K562 (cell line): ENCODE measurements at regions not wholly inside any gene's neighbourhood (a gene's known extent, or its start where the extent isn't known, plus 50 kb on each side); places are given as distances from the start of the nearest gene placed in this dataset.

ENCODE experiments used
- ATAC-seq: fragments of 200-7000 bp; cut with Tn5 transposase; 3 replicates; pipeline ENCODE4 v1.9.1; 2020; ENCODE audit warnings: moderate library complexity
- BruUV-seq: library from RNA; stranded (reverse); fragments of 400-500 nt; replicated peaks from 2 replicates; lab custom pipeline; 2021; lab: Mats Ljungman, UMichigan
- CTCF ChIA-PET: fragments of 300-600 bp; formaldehyde crosslinking; extraction: SDS; loops from one replicate; lab custom pipeline; 2021; ENCODE audit warnings: low intra/inter-chr PET ratio; lab: Yijun Ruan, JAX
- POLR2A ChIA-PET: fragments of 300-600, 350-650 bp; sonication (Branson Sonifier 250); formaldehyde crosslinking; extraction: SDS; loops from one replicate; lab custom pipeline; 2021; ENCODE audit warnings: antibody characterized with exemption, inconsistent platforms; lab: Yijun Ruan, JAX
- DNase-seq, 4 experiments: peaks; one replicate each; pipeline versions ENCODE4 v3.0.0 to v3.0.0-alpha.2; 2011 to 2018; ENCODE audit warnings: low spot score in 3 of 4, mixed read lengths in 3 of 4; ENCODE audit errors: extremely low read depth in 1 of 4
- FAIRE-seq: peaks from 2 replicates; lab custom pipeline; 2011; peaks lifted over from hg19 to GRCh38; lab: Jason Lieb, UNC
- H2AFZ ChIP-seq: 2 replicates; pipeline ENCODE4 v1.6.0; 2011; ENCODE audit warnings: low read depth, low read length, control low read depth, inconsistent platforms
- H3K27ac ChIP-seq: fragments of 200-600 bp; 3 replicates; pipeline ENCODE4 v1.8.0; 2011; ENCODE audit warnings: low read depth, mild to moderate bottlenecking, control low read depth, inconsistent platforms, low read length, moderate library complexity, mixed read lengths; ENCODE audit errors: extremely low read depth
- H3K27me3 ChIP-seq, 2 experiments: fragments of 300-600 bp in 1 of 2; 2 replicates in 1 of 2; 3 replicates in 1 of 2; pipeline versions ENCODE4 v1.6.0 to v1.8.0; 2011; ENCODE audit warnings: inconsistent platforms in 2 of 2, low read length in 2 of 2, mild to moderate bottlenecking in 1 of 2, mixed read lengths in 1 of 2, moderate library complexity in 1 of 2; ENCODE audit not compliant: control insufficient read depth in 2 of 2, insufficient read depth in 2 of 2
- H3K36me3 ChIP-seq: fragments of 300-600 bp; 3 replicates; pipeline ENCODE4 v1.8.0; 2011; ENCODE audit warnings: mild to moderate bottlenecking, low read length, inconsistent platforms; ENCODE audit not compliant: control insufficient read depth, insufficient read depth
- H3K4me1 ChIP-seq, 2 experiments: fragments of 200-600 bp in 1 of 2; replicated peaks in 1 of 2; 2 replicates in 1 of 2; 3 replicates in 1 of 2; pipeline versions ENCODE4 v1.5.1 to v1.8.0; 2011; ENCODE audit warnings: inconsistent platforms in 2 of 2, low read length in 2 of 2, mild to moderate bottlenecking in 1 of 2, mixed read lengths in 1 of 2, moderate library complexity in 1 of 2; ENCODE audit not compliant: control insufficient read depth in 2 of 2, insufficient read depth in 2 of 2
- H3K4me2 ChIP-seq: 2 replicates; pipeline ENCODE4 v1.6.1; 2011; ENCODE audit warnings: low read length, control low read depth, inconsistent platforms, mixed read lengths; ENCODE audit not compliant: insufficient read depth
- H3K4me3 ChIP-seq: fragments of 200-600 bp; sonication (generic), shearing (Covaris generic); 2 replicates; pipeline ENCODE4 v1.5.1; 2016; ENCODE audit warnings: control low read depth, inconsistent platforms
- H3K79me2 ChIP-seq: fragments of 200-600 bp; 3 replicates; pipeline ENCODE4 v1.8.0; 2011; ENCODE audit warnings: low read length, inconsistent platforms; ENCODE audit not compliant: control insufficient read depth, insufficient read depth
- H3K9ac ChIP-seq, 2 experiments: 2 replicates each; pipeline versions ENCODE4 v1.6.0 to v1.6.1; 2011; ENCODE audit warnings: low read depth in 2 of 2, low read length in 2 of 2, control low read depth in 1 of 2, inconsistent platforms in 1 of 2, mild to moderate bottlenecking in 1 of 2, mixed read lengths in 1 of 2; ENCODE audit not compliant: insufficient read depth in 1 of 2
- H3K9me1 ChIP-seq: one replicate; pipeline ENCODE4 v1.6.0; 2011; ENCODE audit warnings: inconsistent platforms, mild to moderate bottlenecking, low read length, moderate library complexity; ENCODE audit not compliant: control insufficient read depth, insufficient read depth
- H3K9me3 ChIP-seq: replicated peaks from 2 replicates; pipeline ENCODE4 v1.5.1; 2011; ENCODE audit warnings: low read depth, low read length, inconsistent platforms; ENCODE audit not compliant: control insufficient read depth, insufficient read depth
- H4K20me1 ChIP-seq: replicated peaks from 2 replicates; pipeline ENCODE4 v1.6.1; 2011; ENCODE audit warnings: low read length, inconsistent platforms, mixed read lengths; ENCODE audit not compliant: control insufficient read depth, insufficient read depth
- CCNT2 ChIP-seq: IDR thresholded peaks from 2 replicates; pipeline ENCODE4 v1.6.1; 2011; ENCODE audit warnings: borderline replicate concordance, low read depth, mild to moderate bottlenecking, moderate library complexity, mixed read lengths, low read length; ENCODE audit not compliant: insufficient read length; ENCODE audit errors: extremely low read depth
- CLOCK ChIP-seq: fragments of 250-450 bp; sonication (Bioruptor Pico); IDR thresholded peaks from 2 replicates; pipeline ENCODE4 v1.4.0; 2020; ENCODE audit warnings: mild to moderate bottlenecking, moderate library complexity, borderline replicate concordance
- FUS ChIP-seq: fragments of 200-400 bp; formaldehyde crosslinking; optimal IDR thresholded peaks from 2 replicates; pipeline ENCODE3; 2017; ENCODE audit warnings: low read depth, low read length
- HDAC8 ChIP-seq: fragments of 450-650 bp; IDR thresholded peaks from 2 replicates; pipeline ENCODE4 v1.6.1; 2016; ENCODE audit warnings: mild to moderate bottlenecking, missing genetic modification characterization, moderate library complexity, missing compliant biosample characterization
- ILF3 ChIP-seq: fragments of 450-650 bp; IDR thresholded peaks from 2 replicates; pipeline ENCODE4 v1.6.1; 2018; ENCODE audit warnings: antibody characterized with exemption, mild to moderate bottlenecking, moderate library complexity, borderline replicate concordance
- KDM2B ChIP-seq: fragments of 250-450 bp; sonication (Bioruptor Pico); IDR thresholded peaks from 2 replicates; pipeline ENCODE4 v1.8.0; 2021; ENCODE audit warnings: mild to moderate bottlenecking, moderate library complexity
- MTA2 ChIP-seq: fragments of 450-650 bp; IDR thresholded peaks from 2 replicates; pipeline ENCODE4 v1.6.1; 2016; ENCODE audit warnings: low read depth
- SMC3 ChIP-seq: conservative IDR thresholded peaks from 2 replicates; pipeline ENCODE4 v1.6.1; 2011; ENCODE audit warnings: low read depth, low read length, improper control_type of control experiment; ENCODE audit not compliant: insufficient read depth
- ZBTB11 ChIP-seq, 3 experiments: fragments of 200-800 bp in 1 of 3; fragments of 250-450 bp in 1 of 3; fragments of 450-650 bp in 1 of 3; sonication (Bioruptor Pico) in 1 of 3; sonication (Bioruptor generic) in 1 of 3; formaldehyde crosslinking in 1 of 3; IDR thresholded peaks; 2 replicates each; pipeline versions ENCODE4 v1.6.1 to v1.8.0; 2016 to 2022; ENCODE audit warnings: mild to moderate bottlenecking in 2 of 3, missing genetic modification characterization in 2 of 3, missing compliant biosample characterization in 1 of 3, moderate library complexity in 1 of 3
- ZHX1 ChIP-seq: fragments of 150-350 bp; conservative IDR thresholded peaks from 2 replicates; pipeline ENCODE4 v1.6.1; 2014; ENCODE audit warnings: low read length
- ZNF561 ChIP-seq: fragments of 450-650 bp; formaldehyde crosslinking; conservative IDR thresholded peaks from 2 replicates; pipeline ENCODE4 v1.4.0; 2020; ENCODE audit warnings: mild to moderate bottlenecking, moderate library complexity
- ZNF584 ChIP-seq: fragments of 200-800 bp; sonication (Bioruptor generic); IDR thresholded peaks from 2 replicates; pipeline ENCODE4 v1.6.1; 2016; ENCODE audit warnings: low read depth, mild to moderate bottlenecking, missing genetic modification characterization, missing compliant biosample characterization
- WGBS: fragments of 100-300 bp; shearing (Covaris generic); methylation state at CpG from one replicate; pipeline ENCODE4 v1.1.6; 2016; ENCODE audit warnings: low coverage, mixed read lengths; ENCODE audit not compliant: insufficient coverage; ENCODE audit errors: missing lambda C conversion rate; 5-methylcytosine and 5-hydroxymethylcytosine counted together
- in situ Hi-C: fragments of 300-500 bp; cut with MboI; formaldehyde crosslinking; loops from 4 replicates; pipeline ENCODE4 v1.15.0; 2018; ENCODE audit warnings: inconsistent platforms, mixed read lengths
- intact Hi-C: fragments of 100-400 bp; cut with micrococcal nuclease; formaldehyde crosslinking; loops from 2 replicates; pipeline ENCODE4 v1.14.2; 2022

- CTCF ChIA-PET, result no interaction called here
- peak; percentile 37; the same call in 2 of the 3 replicates for ATAC-seq
- intact Hi-C loops (no loop called here), in situ Hi-C loops (loop anchor here (10.0 kb wide), 2 partner anchors 315 to 665 kb away; no protein-coding TSS in a partner anchor)
- Histone ChIP-seq H3K9me3 (no peaks in the 10 kb centered on the region), H3K9ac (no peak overlapping the region), H3K27me3 (no peaks in the 10 kb centered on the region), H3K4me2 (no peak overlapping the region), H3K79me2 (no peaks in the 10 kb centered on the region), H2AFZ (peak overlapping the region; percentile 41; the same call in 1 of the 2 replicates), H3K36me3 (no peaks in the 10 kb centered on the region), H3K4me3 (no peak overlapping the region), H4K20me1 (no peaks in the 10 kb centered on the region), H3K27ac (no peak overlapping the region), H3K4me1 (peaks cover 0 to 4% of the 10 kb centered on the region in 2 experiments; a peak in 2 of 5 replicates), H3K9me1 (no peaks in the 10 kb centered on the region)
- no peak for FAIRE-seq
- no TSS peak for BruUV-seq
- POLR2A ChIA-PET, result no interaction called here
- 29% methylated on average over 5 of the region's 6 CpGs for WGBS
- no peak for DNase-seq
- TF ChIP-seq ZNF561 (CRISPR knock-in tag), result no peak
- TF ChIP-seq CCNT2, result no peak
- no peak for TF ChIP-seq SMC3
- TF ChIP-seq ZNF584 (CRISPR knock-in tag), result no peak
- no peak for TF ChIP-seq KDM2B (CRISPR knock-in tag)
- TF ChIP-seq CLOCK, result no peak
- no peak for TF ChIP-seq ILF3
- no peak for TF ChIP-seq MTA2
- TF ChIP-seq HDAC8 (tag), result no peak
- 0 out of 6 replicates have a peak, but pooled peaks of 1 of the 3 experiments have one; percentile 38 for TF ChIP-seq ZBTB11 (CRISPR knock-in tag; IDR thresholded peaks at IDR 0.05)
- no peak for TF ChIP-seq FUS
- TF ChIP-seq ZHX1, result no peak
Measured at GRCh38 chr4:98739751-98740150, 81.3 kb upstream of the TSPAN5 start.
